ENCODE measurements at regions not wholly inside any gene's neighbourhood (a gene's known extent, or its start where the extent isn't known, plus 50 kb on each side); places are given as distances from the start of the nearest gene placed in this dataset.

GRCh38 chr10:30535677-30536076 lies 93.9 kb downstream of the LYZL2 start:
- Mint-ChIP-seq H3K27ac (no peak overlapping the region), H3K4me1 (peaks cover 19% of the 10 kb centered on the region), H3K4me3 (no peak overlapping the region), H3K36me3 (ENCODE audit: low read depth) (no peaks in the 10 kb centered on the region), H3K9me3 (0 out of 3 replicates have a peak, but pooled peaks cover 5% of the 10 kb centered on the region), H3K27me3 (ENCODE audit: insufficient read depth, low read depth, poor library complexity) (peaks cover 8% of the 10 kb centered on the region)
- Histone ChIP-seq H3K27me3 (ENCODE audit: insufficient read depth) (no peaks in the 10 kb centered on the region), H3K4me2 (no peak overlapping the region), H3K27ac (ENCODE audit: low read depth) (no peak overlapping the region), H3K4me1 (ENCODE audit: insufficient read depth) (peaks cover 12% of the 10 kb centered on the region; the same call in 1 of the 2 replicates), H3K4me3 (no peak overlapping the region), H3K36me3 (ENCODE audit: insufficient read depth) (no peaks in the 10 kb centered on the region), H2AFZ (no peak overlapping the region), H4K20me1 (replicated peaks; ENCODE audit: insufficient read depth) (no peaks in the 10 kb centered on the region), H3F3A (replicated peaks; ENCODE audit: low read depth) (no peaks in the 10 kb centered on the region), H3K79me2 (replicated peaks; ENCODE audit: insufficient read depth) (no peaks in the 10 kb centered on the region), H3K9me2 (ENCODE audit: insufficient read depth) (no peaks in the 10 kb centered on the region)
- ATAC-seq = no peak
- no peak for DNase-seq (ENCODE audit: low spot score)
- TF ChIP-seq CTCF (conservative IDR thresholded peaks at IDR 0.05; ENCODE audit: low read depth in 2 of 2) (no peak), ZNF331 (CRISPR knock-in tag; IDR thresholded peaks at IDR 0.05; ENCODE audit: low read depth) (no peak), ZNF114 (CRISPR knock-in tag; IDR thresholded peaks at IDR 0.05) (no peak), POLR2AphosphoS5 (IDR thresholded peaks at IDR 0.05; ENCODE audit: low read depth) (no peak), CREB1 (CRISPR knock-in tag; IDR thresholded peaks at IDR 0.05; ENCODE audit: low read depth) (no peak), ETS1 (IDR thresholded peaks at IDR 0.05) (no peak), NANOG (IDR thresholded peaks at IDR 0.05; ENCODE audit: borderline replicate concordance) (no peak), EZH2phosphoT487 (IDR thresholded peaks at IDR 0.05; ENCODE audit: unreplicated experiment) (no peak), STAT1 (IDR thresholded peaks at IDR 0.05; ENCODE audit: unreplicated experiment) (no peak), ZNF462 (CRISPR knock-in tag; IDR thresholded peaks at IDR 0.05) (no peak), REST (IDR thresholded peaks at IDR 0.05; ENCODE audit: unreplicated experiment) (no peak), EZH2 (IDR thresholded peaks at IDR 0.05; ENCODE audit: low read depth, unreplicated experiment) (no peak), JUNB (IDR thresholded peaks at IDR 0.05; ENCODE audit: unreplicated experiment) (no peak)
